GM12878 (cell line): ENCODE measurements at regions not wholly inside any gene's neighbourhood (a gene's known extent, or its start where the extent isn't known, plus 50 kb on each side); places are given as distances from the start of the nearest gene placed in this dataset.

Source experiments
- ATAC-seq: fragments of 200-7000 bp; cut with Tn5 transposase; 3 replicates; pipeline ENCODE4 v1.9.1; 2020; ENCODE audit warnings: mild to moderate bottlenecking, moderate library complexity
- BruUV-seq: library from RNA; stranded (reverse); fragments of 400-500 nt; replicated peaks from 2 replicates; lab custom pipeline; 2021; lab: Mats Ljungman, UMichigan
- CTCF ChIA-PET: fragments of 300-600 bp; sonication (Branson Sonifier 250); formaldehyde crosslinking; extraction: SDS; loops from one replicate; lab custom pipeline; 2021; ENCODE audit warnings: inconsistent platforms; lab: Yijun Ruan, JAX
- POLR2A ChIA-PET: fragments of 350-600 bp; formaldehyde crosslinking; extraction: SDS; loops from one replicate; lab custom pipeline; 2021; ENCODE audit warnings: inconsistent platforms; lab: Charles Lee
- RAD21 ChIA-PET: fragments of 300-600 bp; sonication (Branson Sonifier 250); formaldehyde crosslinking; loops from one replicate; lab custom pipeline; 2023; ENCODE audit warnings: antibody characterized with exemption; ENCODE audit not compliant: unreplicated experiment; lab: Charles Lee
- SMC1A ChIA-PET: fragments of 300-600 bp; sonication (Branson Sonifier 250); formaldehyde crosslinking; loops from one replicate; lab custom pipeline; 2023; ENCODE audit not compliant: unreplicated experiment, uncharacterized antibody; lab: Charles Lee
- DNase-seq: peaks from one replicate; pipeline ENCODE4 v3.0.0-alpha.2; 2011; ENCODE audit warnings: low read depth, low spot score
- FAIRE-seq: peaks from 3 replicates; lab custom pipeline; 2011; peaks lifted over from hg19 to GRCh38; lab: Jason Lieb, UNC
- H2AFZ ChIP-seq: 2 replicates; pipeline ENCODE4 v1.6.0; 2011; ENCODE audit warnings: low read depth, low read length, control low read depth; ENCODE audit not compliant: control insufficient read depth
- H3K27ac ChIP-seq: 2 replicates; pipeline ENCODE4 v1.5.1; 2011; ENCODE audit warnings: control low read depth; ENCODE audit not compliant: control insufficient read depth, insufficient read depth
- H3K27me3 ChIP-seq, 2 experiments: replicated peaks in 1 of 2; 2 replicates each; pipeline versions ENCODE4 v1.6.0 to v1.6.1; 2011; ENCODE audit warnings: low read length in 1 of 2; ENCODE audit not compliant: control insufficient read depth in 2 of 2, insufficient read depth in 2 of 2
- H3K36me3 ChIP-seq, 2 experiments: 2 replicates each; pipeline ENCODE4 v1.5.1; 2011; ENCODE audit warnings: low read length in 1 of 2; ENCODE audit not compliant: control insufficient read depth in 2 of 2, insufficient read depth in 2 of 2
- H3K4me1 ChIP-seq: 2 replicates; pipeline ENCODE4 v1.6.1; 2011; ENCODE audit warnings: mild to moderate bottlenecking, low read length, moderate library complexity, mixed read lengths; ENCODE audit not compliant: control insufficient read depth, insufficient read depth
- H3K4me2 ChIP-seq: 2 replicates; pipeline ENCODE4 v1.6.0; 2011; ENCODE audit warnings: control low read depth; ENCODE audit not compliant: control insufficient read depth, insufficient read depth
- H3K4me3 ChIP-seq: fragments of 200-600 bp; sonication (generic); 2 replicates; pipeline ENCODE4 v1.5.1; 2016
- H3K79me2 ChIP-seq: 2 replicates; pipeline ENCODE4 v1.6.0; 2011; ENCODE audit warnings: low read length; ENCODE audit not compliant: control insufficient read depth, insufficient read depth
- H3K9ac ChIP-seq: 2 replicates; pipeline ENCODE4 v1.8.0; 2011; ENCODE audit warnings: low read length, control low read depth, mixed read lengths; ENCODE audit not compliant: control insufficient read depth, insufficient read depth
- H3K9me3 ChIP-seq: replicated peaks from 3 replicates; pipeline ENCODE4 v1.5.1; 2011; ENCODE audit warnings: mild to moderate bottlenecking, low read length; ENCODE audit not compliant: control insufficient read depth, insufficient read depth
- H4K20me1 ChIP-seq: 2 replicates; pipeline ENCODE4 v1.6.0; 2011; ENCODE audit not compliant: control insufficient read depth, insufficient read depth
- CEBPB ChIP-seq, 2 experiments: fragments of 150-350 bp in 1 of 2; IDR thresholded peaks; 2 replicates each; pipeline ENCODE4 v1.6.1; 2012 to 2014; ENCODE audit warnings: low read depth in 2 of 2, low read length in 2 of 2, borderline replicate concordance in 1 of 2, inconsistent platforms in 1 of 2
- HCFC1 ChIP-seq: fragments of 150-350 bp; IDR thresholded peaks from 2 replicates; pipeline ENCODE4 v1.6.1; 2014; ENCODE audit warnings: low read length
- HSF1 ChIP-seq: fragments of 150-350 bp; IDR thresholded peaks from 2 replicates; pipeline ENCODE4 v1.6.1; 2014; ENCODE audit warnings: mild to moderate bottlenecking, low read depth, low read length
- IKZF2 ChIP-seq, 2 experiments: fragments of 450-650 bp; IDR thresholded peaks; 2 replicates each; pipeline ENCODE4 v1.6.1; 2017; ENCODE audit warnings: mild to moderate bottlenecking in 2 of 2, moderate library complexity in 2 of 2
- PKNOX1 ChIP-seq: fragments of 450-650 bp; IDR thresholded peaks from 2 replicates; pipeline ENCODE4 v1.6.1; 2016; ENCODE audit warnings: mild to moderate bottlenecking
- TBL1XR1 ChIP-seq: IDR thresholded peaks from 2 replicates; pipeline ENCODE4 v1.6.1; 2012; ENCODE audit warnings: low read depth, low read length, improper control_type of control experiment
- WRNIP1 ChIP-seq: IDR thresholded peaks from 2 replicates; pipeline ENCODE4 v1.6.1; 2011; ENCODE audit warnings: low read depth, low read length, improper control_type of control experiment, borderline replicate concordance
- ZNF207 ChIP-seq: fragments of 450-650 bp; IDR thresholded peaks from 2 replicates; pipeline ENCODE4 v1.6.1; 2014; ENCODE audit warnings: antibody characterized with exemption, mild to moderate bottlenecking, borderline replicate concordance
- ZNF24 ChIP-seq: fragments of 450-650 bp; IDR thresholded peaks from 2 replicates; pipeline ENCODE4 v1.6.1; 2017; ENCODE audit warnings: antibody characterized with exemption, mild to moderate bottlenecking
- WGBS: methylation state at CpG from one replicate; pipeline ENCODE4 v1.1.6; 2016; ENCODE audit warnings: low lambda C conversion rate; ENCODE audit not compliant: insufficient replicate concordance, insufficient coverage; ENCODE audit errors: missing lambda C conversion rate; 5-methylcytosine and 5-hydroxymethylcytosine counted together
- in situ Hi-C: fragments of 300-500 bp; cut with MboI; formaldehyde crosslinking; loops from 9 replicates; pipeline ENCODE4 v1.14.3; 2018; ENCODE audit warnings: mixed read lengths
- intact Hi-C: fragments of 100-400 bp; cut with micrococcal nuclease; formaldehyde crosslinking; loops from one replicate; pipeline ENCODE4 v1.14.2; 2022; ENCODE audit not compliant: unreplicated experiment

GRCh38 chrX:125093852-125094251, 225.8 kb upstream of the TEX13C start:
- no peak for DNase-seq
- FAIRE-seq, result no peak
- Histone ChIP-seq H3K36me3 (no peaks in the 10 kb centered on the region), H2AFZ (no peak overlapping the region), H3K4me3 (no peak overlapping the region), H3K4me1 (no peaks in the 10 kb centered on the region), H3K9ac (no peak overlapping the region), H3K79me2 (no peaks in the 10 kb centered on the region), H3K27ac (no peak overlapping the region), H3K4me2 (no peak overlapping the region), H4K20me1 (no peaks in the 10 kb centered on the region), H3K9me3 (no peaks in the 10 kb centered on the region), H3K27me3 (no peaks in the 10 kb centered on the region)
- 0% methylated on average over 3 of the region's 3 CpGs for WGBS
- ChIA-PET SMC1A (interaction anchor here (0.8 kb wide), 1 partner anchor 485 kb away, joined by 3 read pairs; no protein-coding TSS in a partner anchor), POLR2A (no interaction called here), CTCF (interaction anchor here (0.5 kb wide), 1 partner anchor 50 kb away, joined by 6 read pairs; no protein-coding TSS in a partner anchor), RAD21 (no interaction called here)
- no TSS peak for BruUV-seq
- no peak for ATAC-seq
- in situ Hi-C loops, result no loop called here
- TF ChIP-seq ZNF207 (no peak), CEBPB (IDR thresholded peaks at IDR 0.05; ENCODE audit: borderline replicate concordance in 1 of 2, low read depth in 2 of 2, low read length in 2 of 2) (no peak), IKZF2 (IDR thresholded peaks at IDR 0.05) (no peak), HSF1 (no peak), HCFC1 (no peak), ZNF24 (no peak), WRNIP1 (no peak)
- TF ChIP-seq, all 136 proteins: peak for 0
- intact Hi-C loops, result no loop called here

GRCh38 chrX:125094901-125095300, 224.8 kb upstream of the TEX13C start:
- POLR2A ChIA-PET, result no interaction called here
- RAD21 ChIA-PET, result no interaction called here

More at GRCh38 chrX:125094901-125095300, 224.8 kb upstream of the TEX13C start:
- no peak overlapping the region for H3K27ac ChIP-seq
- H3K9me3 ChIP-seq, result no peaks in the 10 kb centered on the region
- DNase-seq, result no peak
- BruUV-seq, result no TSS peak
- H3K4me3 ChIP-seq, result no peak overlapping the region
- H2AFZ ChIP-seq, result no peak overlapping the region
- TF ChIP-seq TBL1XR1 (no peak), PKNOX1 (0 out of 2 replicates have a peak, but pooled peaks have one; percentile 8)
- no peaks in the 10 kb centered on the region for H3K79me2 ChIP-seq
- ATAC-seq, result no peak
- H3K4me1 ChIP-seq, result no peaks in the 10 kb centered on the region
- H3K36me3 ChIP-seq, result no peaks in the 10 kb centered on the region
- no peak overlapping the region for H3K9ac ChIP-seq
- in situ Hi-C loops (no loop called here), intact Hi-C loops (no loop called here)
- SMC1A ChIA-PET, result no interaction called here
- H4K20me1 ChIP-seq, result no peaks in the 10 kb centered on the region
- no peak overlapping the region for H3K4me2 ChIP-seq
- FAIRE-seq, result no peak
- no peaks in the 10 kb centered on the region for H3K27me3 ChIP-seq
- CTCF ChIA-PET, result no interaction called here
